K562 (cell line): ENCODE measurements at regions not wholly inside any gene's neighbourhood (a gene's known extent, or its start where the extent isn't known, plus 50 kb on each side); places are given as distances from the start of the nearest gene placed in this dataset.

Source experiments
- ATAC-seq: fragments of 200-7000 bp; cut with Tn5 transposase; 3 replicates; pipeline ENCODE4 v1.9.1; 2020; ENCODE audit warnings: moderate library complexity
- BruUV-seq: library from RNA; stranded (reverse); fragments of 400-500 nt; replicated peaks from 2 replicates; lab custom pipeline; 2021; lab: Mats Ljungman, UMichigan
- CTCF ChIA-PET: fragments of 300-600 bp; formaldehyde crosslinking; extraction: SDS; loops from one replicate; lab custom pipeline; 2021; ENCODE audit warnings: low intra/inter-chr PET ratio; lab: Yijun Ruan, JAX
- POLR2A ChIA-PET: fragments of 300-600, 350-650 bp; sonication (Branson Sonifier 250); formaldehyde crosslinking; extraction: SDS; loops from one replicate; lab custom pipeline; 2021; ENCODE audit warnings: antibody characterized with exemption, inconsistent platforms; lab: Yijun Ruan, JAX
- DNase-seq, 4 experiments: peaks; one replicate each; pipeline versions ENCODE4 v3.0.0 to v3.0.0-alpha.2; 2011 to 2018; ENCODE audit warnings: low spot score in 3 of 4, mixed read lengths in 3 of 4; ENCODE audit errors: extremely low read depth in 1 of 4
- FAIRE-seq: peaks from 2 replicates; lab custom pipeline; 2011; peaks lifted over from hg19 to GRCh38; lab: Jason Lieb, UNC
- H2AFZ ChIP-seq: 2 replicates; pipeline ENCODE4 v1.6.0; 2011; ENCODE audit warnings: low read depth, low read length, control low read depth, inconsistent platforms
- H3K27ac ChIP-seq: fragments of 200-600 bp; 3 replicates; pipeline ENCODE4 v1.8.0; 2011; ENCODE audit warnings: low read depth, mild to moderate bottlenecking, control low read depth, inconsistent platforms, low read length, moderate library complexity, mixed read lengths; ENCODE audit errors: extremely low read depth
- H3K27me3 ChIP-seq, 2 experiments: fragments of 300-600 bp in 1 of 2; 2 replicates in 1 of 2; 3 replicates in 1 of 2; pipeline versions ENCODE4 v1.6.0 to v1.8.0; 2011; ENCODE audit warnings: inconsistent platforms in 2 of 2, low read length in 2 of 2, mild to moderate bottlenecking in 1 of 2, mixed read lengths in 1 of 2, moderate library complexity in 1 of 2; ENCODE audit not compliant: control insufficient read depth in 2 of 2, insufficient read depth in 2 of 2
- H3K36me3 ChIP-seq: fragments of 300-600 bp; 3 replicates; pipeline ENCODE4 v1.8.0; 2011; ENCODE audit warnings: mild to moderate bottlenecking, low read length, inconsistent platforms; ENCODE audit not compliant: control insufficient read depth, insufficient read depth
- H3K4me1 ChIP-seq, 2 experiments: fragments of 200-600 bp in 1 of 2; replicated peaks in 1 of 2; 2 replicates in 1 of 2; 3 replicates in 1 of 2; pipeline versions ENCODE4 v1.5.1 to v1.8.0; 2011; ENCODE audit warnings: inconsistent platforms in 2 of 2, low read length in 2 of 2, mild to moderate bottlenecking in 1 of 2, mixed read lengths in 1 of 2, moderate library complexity in 1 of 2; ENCODE audit not compliant: control insufficient read depth in 2 of 2, insufficient read depth in 2 of 2
- H3K4me2 ChIP-seq: 2 replicates; pipeline ENCODE4 v1.6.1; 2011; ENCODE audit warnings: low read length, control low read depth, inconsistent platforms, mixed read lengths; ENCODE audit not compliant: insufficient read depth
- H3K4me3 ChIP-seq: fragments of 200-600 bp; sonication (generic), shearing (Covaris generic); 2 replicates; pipeline ENCODE4 v1.5.1; 2016; ENCODE audit warnings: control low read depth, inconsistent platforms
- H3K79me2 ChIP-seq: fragments of 200-600 bp; 3 replicates; pipeline ENCODE4 v1.8.0; 2011; ENCODE audit warnings: low read length, inconsistent platforms; ENCODE audit not compliant: control insufficient read depth, insufficient read depth
- H3K9ac ChIP-seq, 2 experiments: 2 replicates each; pipeline versions ENCODE4 v1.6.0 to v1.6.1; 2011; ENCODE audit warnings: low read depth in 2 of 2, low read length in 2 of 2, control low read depth in 1 of 2, inconsistent platforms in 1 of 2, mild to moderate bottlenecking in 1 of 2, mixed read lengths in 1 of 2; ENCODE audit not compliant: insufficient read depth in 1 of 2
- H3K9me1 ChIP-seq: one replicate; pipeline ENCODE4 v1.6.0; 2011; ENCODE audit warnings: inconsistent platforms, mild to moderate bottlenecking, low read length, moderate library complexity; ENCODE audit not compliant: control insufficient read depth, insufficient read depth
- H3K9me3 ChIP-seq: replicated peaks from 2 replicates; pipeline ENCODE4 v1.5.1; 2011; ENCODE audit warnings: low read depth, low read length, inconsistent platforms; ENCODE audit not compliant: control insufficient read depth, insufficient read depth
- H4K20me1 ChIP-seq: replicated peaks from 2 replicates; pipeline ENCODE4 v1.6.1; 2011; ENCODE audit warnings: low read length, inconsistent platforms, mixed read lengths; ENCODE audit not compliant: control insufficient read depth, insufficient read depth
- ADNP ChIP-seq: fragments of 200-800 bp; sonication (Bioruptor generic); IDR thresholded peaks from 2 replicates; pipeline ENCODE4 v1.6.1; 2016; ENCODE audit warnings: missing genetic modification characterization, missing compliant biosample characterization
- BCOR ChIP-seq: fragments of 450-650 bp; IDR thresholded peaks from 2 replicates; pipeline ENCODE4 v1.6.1; 2016
- DIDO1 ChIP-seq: fragments of 450-650 bp; IDR thresholded peaks from 2 replicates; pipeline ENCODE4 v1.6.1; 2016; ENCODE audit warnings: low read depth, missing biosample characterization, missing genetic modification characterization
- HIVEP1 ChIP-seq: fragments of 250-450 bp; sonication (Bioruptor Pico); IDR thresholded peaks from 2 replicates; pipeline ENCODE4 v1.4.0; 2020; ENCODE audit warnings: mild to moderate bottlenecking
- POLR2A ChIP-seq: fragments of 450-650 bp; conservative IDR thresholded peaks from 2 replicates; pipeline ENCODE4 v1.6.1; 2016
- POLR3A ChIP-seq: IDR thresholded peaks from 2 replicates; pipeline ENCODE4 v1.6.1; 2011; ENCODE audit warnings: borderline replicate concordance, mild to moderate bottlenecking, moderate library complexity; ENCODE audit not compliant: insufficient read length, insufficient read depth; ENCODE audit errors: extremely low read depth
- POU5F1 ChIP-seq: fragments of 150-350 bp; IDR thresholded peaks from 2 replicates; pipeline ENCODE4 v1.6.1; 2014; ENCODE audit warnings: borderline replicate concordance, low read length, low read depth, mild to moderate bottlenecking; ENCODE audit not compliant: partially characterized antibody
- PTBP1 ChIP-seq: fragments of 200-400 bp; formaldehyde crosslinking; IDR thresholded peaks from 2 replicates; pipeline ENCODE4 v1.6.1; 2017; ENCODE audit warnings: low read depth, low read length
- SAFB ChIP-seq: fragments of 200-400 bp; formaldehyde crosslinking; IDR thresholded peaks from 2 replicates; pipeline ENCODE4 v1.6.1; 2017; ENCODE audit warnings: low read depth, low read length, borderline replicate concordance
- THRA ChIP-seq: fragments of 450-650 bp; IDR thresholded peaks from 2 replicates; pipeline ENCODE4 v1.6.1; 2017; ENCODE audit warnings: mild to moderate bottlenecking, moderate library complexity
- U2AF2 ChIP-seq: fragments of 200-400 bp; formaldehyde crosslinking; optimal IDR thresholded peaks from 2 replicates; pipeline ENCODE3; 2017; ENCODE audit warnings: low read depth, mild to moderate bottlenecking, low read length
- ZBTB43 ChIP-seq: sonication (generic); formaldehyde crosslinking; IDR thresholded peaks from 2 replicates; pipeline ENCODE4 v1.8.0; 2023; ENCODE audit warnings: mild to moderate bottlenecking, missing genetic modification reagents
- ZKSCAN8 ChIP-seq: fragments of 200-800 bp; sonication (Bioruptor generic); IDR thresholded peaks from 2 replicates; pipeline ENCODE4 v1.6.1; 2016; ENCODE audit warnings: missing genetic modification characterization, missing compliant biosample characterization
- ZNF263 ChIP-seq: sonication (generic); formaldehyde crosslinking; IDR thresholded peaks from 2 replicates; pipeline ENCODE4 v1.8.0; 2022; ENCODE audit warnings: mild to moderate bottlenecking, missing genetic modification reagents, borderline replicate concordance
- ZNF766 ChIP-seq: fragments of 200-800 bp; sonication (Bioruptor generic); conservative IDR thresholded peaks from 2 replicates; pipeline ENCODE4 v1.6.1; 2016; ENCODE audit warnings: missing genetic modification characterization, missing compliant biosample characterization
- WGBS: fragments of 100-300 bp; shearing (Covaris generic); methylation state at CpG from one replicate; pipeline ENCODE4 v1.1.6; 2016; ENCODE audit warnings: low coverage, mixed read lengths; ENCODE audit not compliant: insufficient coverage; ENCODE audit errors: missing lambda C conversion rate; 5-methylcytosine and 5-hydroxymethylcytosine counted together
- in situ Hi-C: fragments of 300-500 bp; cut with MboI; formaldehyde crosslinking; loops from 4 replicates; pipeline ENCODE4 v1.15.0; 2018; ENCODE audit warnings: inconsistent platforms, mixed read lengths
- intact Hi-C: fragments of 100-400 bp; cut with micrococcal nuclease; formaldehyde crosslinking; loops from 2 replicates; pipeline ENCODE4 v1.14.2; 2022
- TF ChIP-seq, protein P1 (sequence below): sonication (generic); formaldehyde crosslinking; IDR thresholded peaks from 2 replicates; pipeline ENCODE4 v1.8.1; 2022; ENCODE audit warnings: missing genetic modification reagents

DNA sequence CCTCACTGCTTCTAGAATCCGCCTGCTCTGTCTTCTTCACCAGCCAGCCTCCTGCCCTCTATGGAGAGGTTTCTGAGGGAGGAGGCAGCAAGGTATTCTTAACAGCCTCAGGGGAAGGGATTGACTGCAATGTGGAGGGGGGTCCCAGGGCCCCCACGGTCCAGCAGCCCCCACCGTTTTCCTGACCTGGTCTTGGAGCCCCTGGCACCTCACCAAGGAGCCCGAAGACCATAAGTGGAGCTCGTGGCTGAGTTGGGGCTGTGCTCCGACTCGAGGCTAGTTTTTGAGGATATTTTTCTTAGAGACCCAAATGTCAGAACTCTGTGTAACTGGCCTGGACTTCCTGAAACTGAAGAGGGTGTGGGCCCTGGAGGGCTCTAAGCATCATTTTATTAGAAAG is 590.0 kb downstream of the BRD1 start:
- Histone ChIP-seq H4K20me1 (no peaks in the 10 kb centered on the region), H3K9ac (no peak overlapping the region), H3K4me2 (no peak overlapping the region), H3K9me3 (no peaks in the 10 kb centered on the region), H3K27me3 (peaks cover 0 to 6% of the 10 kb centered on the region in 2 experiments; a peak in 1 of 5 replicates), H3K4me3 (no peak overlapping the region), H3K36me3 (no peaks in the 10 kb centered on the region), H3K79me2 (no peaks in the 10 kb centered on the region), H3K4me1 (no peaks in the 10 kb centered on the region), H2AFZ (no peak overlapping the region), H3K9me1 (peaks cover 2% of the 10 kb centered on the region), H3K27ac (no peak overlapping the region)
- POLR2A ChIA-PET, result no interaction called here
- BruUV-seq, result no TSS peak
- ATAC-seq (no peak), FAIRE-seq (no peak), DNase-seq (no peak)
- in situ Hi-C loops, result no loop called here
- intact Hi-C loops, result no loop called here
- no peak for TF ChIP-seq THRA
- TF ChIP-seq POU5F1, result no peak
- no peak for TF ChIP-seq POLR2A
- no peak for TF ChIP-seq PTBP1
- TF ChIP-seq BCOR, result no peak
- no peak for TF ChIP-seq U2AF2
- TF ChIP-seq ZKSCAN8 (CRISPR knock-in tag), result no peak
- TF ChIP-seq SAFB, result no peak
- TF ChIP-seq ZNF766 (CRISPR knock-in tag), result no peak
- TF ChIP-seq DIDO1 (tag), result no peak
- TF ChIP-seq POLR3A, result no peak
- TF ChIP-seq ZBTB43 (CRISPR knock-in tag), result no peak
- TF ChIP-seq ADNP (tag), result no peak
- TF ChIP-seq, protein P1, sequence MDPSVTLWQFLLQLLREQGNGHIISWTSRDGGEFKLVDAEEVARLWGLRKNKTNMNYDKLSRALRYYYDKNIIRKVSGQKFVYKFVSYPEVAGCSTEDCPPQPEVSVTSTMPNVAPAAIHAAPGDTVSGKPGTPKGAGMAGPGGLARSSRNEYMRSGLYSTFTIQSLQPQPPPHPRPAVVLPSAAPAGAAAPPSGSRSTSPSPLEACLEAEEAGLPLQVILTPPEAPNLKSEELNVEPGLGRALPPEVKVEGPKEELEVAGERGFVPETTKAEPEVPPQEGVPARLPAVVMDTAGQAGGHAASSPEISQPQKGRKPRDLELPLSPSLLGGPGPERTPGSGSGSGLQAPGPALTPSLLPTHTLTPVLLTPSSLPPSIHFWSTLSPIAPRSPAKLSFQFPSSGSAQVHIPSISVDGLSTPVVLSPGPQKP, result no peak
- no peak for TF ChIP-seq ZNF263 (CRISPR knock-in tag)
- TF ChIP-seq HIVEP1 (CRISPR knock-in tag), result no peak
- CTCF ChIA-PET, result no interaction called here
- 4% methylated on average over 4 of the region's 7 CpGs for WGBS
